ENCODE measurements at regions not wholly inside any gene's neighbourhood (a gene's known extent, or its start where the extent isn't known, plus 50 kb on each side); places are given as distances from the start of the nearest gene placed in this dataset.

DNA sequence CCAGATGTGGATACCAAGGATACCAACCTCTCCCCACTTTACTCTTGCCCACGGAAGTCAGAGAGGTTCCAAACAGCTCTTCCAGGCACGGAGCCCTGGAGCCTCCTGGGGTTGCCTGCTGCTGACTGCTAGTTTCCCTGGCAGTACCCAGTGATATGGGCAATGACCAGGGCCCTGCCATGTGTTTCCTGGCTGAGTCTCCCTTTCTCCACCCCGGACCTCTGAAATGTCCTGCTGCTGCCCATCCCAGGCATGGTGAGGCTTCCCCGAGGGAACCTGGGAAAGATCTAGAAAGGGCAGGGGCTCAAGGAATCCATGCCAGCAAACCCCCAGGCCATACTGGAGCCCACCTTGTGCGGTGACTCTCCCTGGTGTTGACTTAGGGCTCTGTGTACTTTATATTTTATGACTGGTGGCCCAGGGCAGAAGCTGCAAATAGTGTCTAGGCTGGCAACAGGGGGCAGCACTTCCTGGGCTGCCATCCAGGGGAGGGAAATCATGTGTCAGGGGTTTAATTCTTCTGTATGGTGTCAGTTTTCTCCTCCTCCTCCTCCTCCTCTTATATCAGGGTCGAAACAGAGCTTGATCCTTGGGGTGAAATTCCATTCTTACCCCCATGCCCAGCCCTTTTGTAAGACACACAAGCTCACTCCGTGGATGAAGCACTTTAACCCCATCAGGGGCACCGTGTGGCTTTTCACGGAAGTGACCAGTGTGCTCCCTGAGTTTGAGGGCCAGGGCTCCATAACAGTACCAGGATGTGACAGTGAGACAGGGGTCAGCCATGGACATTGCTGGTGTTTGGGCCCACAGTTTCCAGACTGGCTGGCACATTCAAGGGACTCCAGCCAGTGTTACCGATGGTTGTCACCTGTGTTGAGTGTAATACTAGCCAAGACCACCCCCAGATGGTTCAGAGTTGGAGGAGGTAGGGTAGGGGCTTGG, 62.4 kb upstream of the GDF10 start:
- no peak for TF ChIP-seq CTCF (conservative IDR thresholded peaks at IDR 0.05; ENCODE audit: low read depth, low read length)
- TF ChIP-seq EZH2 (IDR thresholded peaks at IDR 0.05; ENCODE audit: low read length, unreplicated experiment), result no peak
